ENCODE measurements at regions not wholly inside any gene's neighbourhood (a gene's known extent, or its start where the extent isn't known, plus 50 kb on each side); places are given as distances from the start of the nearest gene placed in this dataset.

GRCh38 chr7:45292481-45292880, 134.9 kb downstream of the RAMP3 start:
- H3K4me3 ChIP-seq (ENCODE audit: low read length), result no peak overlapping the region
- no peak overlapping the region for H3K4me2 ChIP-seq (ENCODE audit: low read length)
- no peak overlapping the region for H3K27ac ChIP-seq (ENCODE audit: low read length)
- no peaks in the 10 kb centered on the region for H4K20me1 ChIP-seq (ENCODE audit: insufficient read depth)
- no peak for TF ChIP-seq RAD21 (conservative IDR thresholded peaks at IDR 0.05)
- no peak for TF ChIP-seq CTCF (IDR thresholded peaks at IDR 0.05; ENCODE audit: poor library complexity, severe bottlenecking)
- TF ChIP-seq EZH2 (IDR thresholded peaks at IDR 0.05; ENCODE audit: borderline replicate concordance, insufficient read depth, low read length, poor library complexity, severe bottlenecking), result no peak
- no peak for TF ChIP-seq TAF1 (IDR thresholded peaks at IDR 0.05; ENCODE audit: low read depth)
- no peak for TF ChIP-seq MXI1 (conservative IDR thresholded peaks at IDR 0.05; ENCODE audit: poor library complexity, severe bottlenecking)
- no peak for TF ChIP-seq EP300 (conservative IDR thresholded peaks at IDR 0.05; ENCODE audit: poor library complexity, severe bottlenecking)
- no peak for TF ChIP-seq SMC3 (conservative IDR thresholded peaks at IDR 0.05; ENCODE audit: poor library complexity)
- no peak for TF ChIP-seq REST (IDR thresholded peaks at IDR 0.05; ENCODE audit: borderline replicate concordance)
- no peak for TF ChIP-seq POLR2AphosphoS5 (IDR thresholded peaks at IDR 0.05)
- no peaks in the 10 kb centered on the region for H3F3A ChIP-seq (ENCODE audit: insufficient read depth, low read length, poor library complexity, severe bottlenecking)
- H3K9me3 ChIP-seq (ENCODE audit: low read length), result no peaks in the 10 kb centered on the region
- H3K9me2 ChIP-seq (ENCODE audit: insufficient read depth, low read length), result no peaks in the 10 kb centered on the region
- H3K79me2 ChIP-seq (replicated peaks; ENCODE audit: insufficient read depth, low read length), result no peaks in the 10 kb centered on the region
- no peak overlapping the region for H3K9ac ChIP-seq (ENCODE audit: low read length)
- H2AFZ ChIP-seq (ENCODE audit: low read depth, low read length), result no peak overlapping the region
- H3K27me3 ChIP-seq (ENCODE audit: insufficient read depth, low read depth, low read length), result no peaks in the 10 kb centered on the region
- no peaks in the 10 kb centered on the region for H3K36me3 ChIP-seq (ENCODE audit: insufficient read depth, low read length)

GRCh38 chr7:45293295-45293942, 135.8 kb downstream of the RAMP3 start:
- H3K4me2 ChIP-seq (ENCODE audit: low read length), result no peak overlapping the region
- H2AFZ ChIP-seq (ENCODE audit: low read depth, low read length), result no peak overlapping the region
- H3F3A ChIP-seq (ENCODE audit: insufficient read depth, low read length, poor library complexity, severe bottlenecking), result no peaks in the 10 kb centered on the region
- H3K27ac ChIP-seq (ENCODE audit: low read length), result no peak overlapping the region
- H3K9me2 ChIP-seq (ENCODE audit: insufficient read depth, low read length), result no peaks in the 10 kb centered on the region
- TF ChIP-seq MXI1 (conservative IDR thresholded peaks at IDR 0.05; ENCODE audit: poor library complexity, severe bottlenecking), result no peak
- TF ChIP-seq CTCF (IDR thresholded peaks at IDR 0.05; ENCODE audit: poor library complexity, severe bottlenecking), result no peak
- TF ChIP-seq REST (IDR thresholded peaks at IDR 0.05; ENCODE audit: borderline replicate concordance), result no peak
- no peak for TF ChIP-seq EZH2 (IDR thresholded peaks at IDR 0.05; ENCODE audit: borderline replicate concordance, insufficient read depth, low read length, poor library complexity, severe bottlenecking)
- no peak for TF ChIP-seq POLR2AphosphoS5 (IDR thresholded peaks at IDR 0.05)
- TF ChIP-seq RAD21 (conservative IDR thresholded peaks at IDR 0.05), result no peak
- TF ChIP-seq EP300 (conservative IDR thresholded peaks at IDR 0.05; ENCODE audit: poor library complexity, severe bottlenecking), result no peak
- TF ChIP-seq SMC3 (conservative IDR thresholded peaks at IDR 0.05; ENCODE audit: poor library complexity), result no peak
- TF ChIP-seq TAF1 (IDR thresholded peaks at IDR 0.05; ENCODE audit: low read depth), result no peak
- no peaks in the 10 kb centered on the region for H3K36me3 ChIP-seq (ENCODE audit: insufficient read depth, low read length)
- no peak overlapping the region for H3K4me3 ChIP-seq (ENCODE audit: low read length)
- H3K27me3 ChIP-seq (ENCODE audit: insufficient read depth, low read depth, low read length), result no peaks in the 10 kb centered on the region
- no peaks in the 10 kb centered on the region for H3K79me2 ChIP-seq (replicated peaks; ENCODE audit: insufficient read depth, low read length)
- H4K20me1 ChIP-seq (ENCODE audit: insufficient read depth), result no peaks in the 10 kb centered on the region
- no peaks in the 10 kb centered on the region for H3K9me3 ChIP-seq (ENCODE audit: low read length)
- no peak overlapping the region for H3K9ac ChIP-seq (ENCODE audit: low read length)

All from neural cell (in vitro differentiated cells).